ENCODE measurements at regions not wholly inside any gene's neighbourhood (a gene's known extent, or its start where the extent isn't known, plus 50 kb on each side); places are given as distances from the start of the nearest gene placed in this dataset.

DNA sequence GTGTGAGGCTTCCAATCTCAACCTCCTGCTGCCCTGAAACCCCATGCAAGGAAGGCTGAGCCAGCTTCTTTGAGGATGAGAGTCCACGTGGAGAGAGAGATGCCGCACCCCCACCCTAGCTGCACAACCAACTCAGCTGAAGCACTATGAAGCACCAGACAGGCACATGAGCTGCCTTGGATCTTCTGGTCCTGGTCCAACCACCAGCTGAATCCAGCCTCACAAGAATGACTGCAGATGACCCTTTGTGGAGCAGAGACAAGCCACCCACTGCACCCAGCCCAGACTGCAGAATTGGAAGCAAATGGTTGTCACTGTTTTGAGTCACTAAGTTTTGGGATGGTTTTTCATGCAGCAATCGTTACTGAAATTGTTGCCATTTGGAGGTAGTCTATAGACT lies 149.6 kb upstream of the SYT13 start:
- DNase-seq: no peak

DNA sequence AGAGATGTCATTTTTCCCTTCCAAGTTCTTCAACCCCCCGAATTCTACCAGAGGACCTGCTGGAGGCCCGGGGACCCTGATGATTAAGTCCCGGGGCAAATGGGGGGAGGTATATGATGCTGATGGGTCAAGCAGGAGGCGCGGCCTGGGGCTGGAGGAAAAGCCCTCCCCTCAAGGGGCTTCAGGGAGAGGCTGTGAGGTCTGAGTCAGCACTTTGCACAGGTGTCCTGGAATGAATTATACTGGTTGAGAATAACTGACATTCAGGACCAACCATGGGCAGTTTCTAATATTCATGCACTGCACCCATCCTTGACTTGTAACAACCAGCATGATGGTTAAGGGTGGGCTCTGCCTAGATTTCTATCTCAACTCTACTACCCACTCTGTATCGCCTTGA lies 146.8 kb upstream of the SYT13 start:
- no peak for DNase-seq

DNA sequence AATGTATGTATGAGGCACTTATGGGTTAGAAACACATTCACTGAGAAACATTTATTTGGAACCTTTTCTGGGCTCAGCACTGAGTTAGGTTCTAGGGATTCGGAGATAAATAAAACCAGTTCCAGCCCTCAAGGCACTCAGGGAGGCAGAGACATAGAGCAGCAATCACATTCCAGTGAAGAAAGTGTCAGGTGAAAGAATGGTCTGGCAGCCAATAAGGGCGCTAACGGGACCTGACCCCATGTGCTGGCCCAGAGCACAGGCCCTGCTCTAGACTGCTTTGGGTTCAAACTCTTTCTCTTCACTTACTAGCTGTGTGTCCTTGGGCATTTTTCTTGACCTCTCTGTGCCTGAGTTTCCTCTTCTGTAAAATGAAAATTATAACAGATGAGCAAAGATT lies 146.0 kb upstream of the SYT13 start:
- no peak for DNase-seq

DNA sequence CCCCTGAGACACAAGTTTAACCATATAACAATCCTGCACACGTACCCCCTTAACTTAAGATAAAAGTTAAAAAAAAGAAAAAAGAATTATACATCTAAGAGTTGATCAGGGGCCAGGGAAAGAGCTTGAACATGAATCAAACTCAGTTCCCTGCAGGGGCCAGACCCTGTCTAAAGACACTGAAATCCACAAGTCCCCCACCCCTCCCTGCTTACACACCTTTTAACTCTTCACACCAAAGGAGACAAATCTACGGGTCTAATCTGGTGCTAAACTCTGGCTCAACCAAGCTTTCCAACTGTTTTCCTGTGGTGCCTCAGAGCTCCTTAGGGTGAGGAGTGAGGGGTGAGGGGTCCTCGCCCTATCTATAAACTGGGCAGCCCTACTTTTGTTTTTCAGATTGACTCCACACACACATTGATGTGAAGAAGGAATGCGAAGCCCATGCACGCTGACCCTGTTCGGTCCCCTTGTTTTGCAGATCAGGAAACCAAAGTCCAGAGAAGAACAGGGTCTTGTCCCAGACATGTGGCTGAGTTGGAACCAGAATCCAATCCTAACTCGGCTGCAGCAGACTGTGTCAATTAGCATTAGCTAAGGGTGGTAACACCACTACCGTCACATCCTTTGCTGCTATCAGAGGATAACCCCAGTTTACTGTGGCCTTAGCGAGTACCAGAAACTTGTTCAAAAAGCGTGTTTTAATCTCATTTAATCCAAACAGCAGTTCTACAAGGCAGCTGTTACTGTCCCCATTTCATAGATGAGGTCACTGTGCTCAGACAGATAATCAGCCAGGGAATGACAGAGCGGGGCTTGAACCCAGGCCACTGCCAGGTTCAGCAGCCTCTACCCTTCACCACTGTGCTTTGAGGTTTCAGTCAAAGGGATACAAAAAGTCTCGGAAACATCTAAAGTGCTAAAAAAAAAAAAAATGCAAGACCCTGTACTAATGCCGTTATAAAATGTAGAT lies 145.2 kb upstream of the SYT13 start:
- DNase-seq: no peak

DNA sequence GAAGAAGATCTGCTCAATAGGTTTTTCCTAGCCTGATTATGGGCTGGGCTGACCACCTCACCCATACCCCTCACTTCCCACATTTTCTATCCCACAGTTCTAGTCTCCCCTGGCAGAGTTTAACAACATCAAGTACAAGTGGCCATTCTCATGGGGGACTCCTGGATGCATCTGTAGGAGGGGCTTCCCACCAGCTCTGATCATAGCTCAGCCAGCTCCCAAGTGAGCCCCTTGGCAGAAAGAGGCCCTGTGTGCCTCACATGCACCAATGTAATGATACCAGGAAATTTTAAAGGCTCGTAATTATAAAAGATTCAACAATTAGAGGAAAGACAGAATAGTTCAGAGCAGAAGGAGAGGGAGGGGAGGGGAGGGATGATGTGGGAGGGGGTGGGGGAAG lies 144.2 kb upstream of the SYT13 start:
- no peak for DNase-seq

DNA sequence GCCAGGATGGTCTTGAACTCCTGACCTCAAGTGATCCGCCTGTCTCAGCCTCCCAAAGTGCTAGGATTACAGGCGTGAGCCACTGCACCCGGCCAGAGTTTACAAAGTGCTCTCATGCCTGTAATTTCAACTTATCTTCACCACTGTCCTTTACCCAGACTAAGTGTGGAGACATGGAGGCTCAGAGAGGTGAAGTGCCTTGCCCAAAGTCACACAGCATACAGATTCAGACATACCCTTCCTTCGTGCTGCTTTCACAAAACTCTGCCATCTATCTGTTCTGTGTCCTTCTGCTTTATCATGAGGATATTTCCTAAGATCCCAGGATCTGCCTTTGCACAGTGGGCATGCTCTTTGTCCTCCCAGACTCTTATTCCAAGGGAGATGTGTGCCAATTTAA lies 143.6 kb upstream of the SYT13 start:
- no peak for DNase-seq

DNA sequence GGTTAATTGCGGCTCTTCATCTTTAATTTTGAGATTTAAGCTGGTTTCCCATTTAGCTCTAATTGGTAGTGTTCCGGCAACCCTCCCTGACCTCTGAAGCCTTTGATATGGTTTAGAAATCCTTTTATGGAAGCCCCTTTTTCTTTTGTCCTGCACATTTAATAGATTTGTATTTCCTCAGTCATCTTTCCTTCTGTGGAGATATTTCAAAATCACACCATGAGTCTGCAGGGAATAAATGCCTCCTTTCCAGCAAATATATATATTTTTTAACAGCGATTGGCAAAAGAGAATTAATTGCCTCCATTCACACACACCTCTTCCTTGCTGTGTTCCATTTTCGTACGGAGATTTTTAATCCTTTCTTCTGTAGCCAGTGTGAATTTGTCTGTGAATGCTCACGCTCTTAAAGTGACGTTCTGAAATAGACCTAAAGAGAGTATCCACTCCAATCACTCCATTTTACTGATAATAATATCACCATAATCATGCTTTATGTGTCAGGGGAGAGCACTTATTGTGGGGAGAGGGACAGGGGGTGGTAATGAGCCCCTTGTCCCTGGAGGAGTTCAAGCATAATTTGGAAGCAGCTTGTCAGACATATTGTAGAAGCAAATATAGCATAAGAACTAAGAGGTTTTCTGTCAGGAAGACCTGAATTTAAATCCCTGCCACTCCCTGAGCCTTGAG lies 142.5 kb upstream of the SYT13 start:
- no peak for DNase-seq

DNA sequence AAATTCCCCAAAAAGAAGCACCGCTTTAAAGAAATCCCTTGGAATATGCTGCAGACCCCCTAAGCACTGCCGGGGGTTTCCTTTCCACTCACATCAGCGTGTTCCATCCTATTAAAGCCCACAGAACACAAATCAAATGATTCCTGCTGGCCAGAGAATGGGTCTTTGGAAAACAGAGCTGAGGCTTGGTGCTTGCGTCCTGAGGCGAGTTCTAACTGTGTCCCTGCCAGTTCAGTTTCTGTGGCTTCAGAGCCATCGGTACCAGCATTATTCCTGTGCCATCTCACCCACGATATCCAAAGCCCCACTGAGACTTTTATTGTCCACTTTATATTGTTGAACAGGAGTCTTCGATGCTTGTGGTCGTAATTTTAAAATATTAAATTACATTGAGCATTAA lies 142.0 kb upstream of the SYT13 start:
- no peak for DNase-seq

DNA sequence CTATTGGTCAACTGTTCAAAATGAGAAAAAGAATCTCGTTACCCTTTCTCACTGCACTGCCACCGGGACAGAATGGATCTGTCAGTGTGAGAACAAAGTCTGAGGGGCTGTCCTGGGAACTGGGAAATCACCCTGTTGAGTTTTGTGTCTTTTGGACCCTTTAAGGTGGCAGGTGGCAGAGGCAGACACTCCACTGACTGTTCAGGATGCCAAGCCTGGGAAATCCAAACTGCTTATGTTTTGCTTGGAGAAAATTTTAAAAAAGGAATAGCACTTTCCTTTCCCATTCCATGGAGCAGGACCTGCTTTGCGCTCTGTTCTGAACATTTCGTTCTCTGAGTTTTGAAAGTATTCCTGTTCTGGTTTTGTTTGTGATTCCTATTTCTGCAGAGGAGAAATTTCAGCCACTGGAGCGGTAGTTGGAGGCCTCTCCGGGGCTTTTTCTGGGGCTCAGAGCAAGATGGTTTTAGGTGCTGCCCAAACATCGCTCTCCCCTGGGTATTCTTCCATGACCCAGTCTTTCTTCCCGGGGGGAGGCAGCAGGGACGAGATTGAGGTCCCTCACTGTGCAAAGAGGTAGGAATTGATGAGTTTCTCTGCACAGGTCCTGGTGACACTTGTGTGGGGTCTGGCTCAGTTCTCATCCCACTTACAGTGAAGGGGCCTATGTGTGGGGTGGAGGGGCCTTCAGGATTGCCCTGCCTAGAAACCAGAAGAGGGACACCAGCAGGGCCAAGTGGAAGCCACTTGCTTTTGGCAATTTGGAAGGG lies 138.5 kb upstream of the SYT13 start:
- no peak for DNase-seq

DNA sequence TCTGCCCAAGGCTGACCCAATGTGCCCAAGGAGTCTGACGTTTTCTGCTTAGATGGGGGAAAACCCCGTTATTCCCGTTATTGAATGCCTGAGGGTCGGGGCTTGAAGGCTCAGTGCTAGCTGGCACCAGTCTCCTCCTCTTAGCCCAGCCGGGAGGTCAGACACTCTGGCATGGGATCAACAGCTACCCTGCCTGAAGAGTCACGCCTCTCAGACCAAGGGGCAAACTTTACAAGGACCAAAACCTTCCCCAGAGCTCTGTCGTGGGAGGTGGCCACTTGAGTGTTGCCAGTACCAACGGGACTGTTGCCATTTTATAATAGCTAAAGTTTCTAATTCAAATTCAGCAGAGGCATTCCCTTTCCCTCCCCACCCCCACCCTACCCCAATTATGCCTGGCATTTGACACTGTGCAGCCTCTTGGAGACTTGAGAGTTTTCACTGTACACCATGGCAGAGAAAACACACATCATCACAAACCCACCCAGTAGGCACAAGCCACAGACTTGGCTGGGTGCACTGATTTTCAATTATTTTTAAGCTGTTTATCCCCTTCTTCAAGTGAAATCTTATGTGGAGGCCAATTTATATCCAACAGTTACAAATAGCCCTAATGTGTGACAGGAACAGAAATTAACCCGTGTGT lies 137.5 kb upstream of the SYT13 start:
- DNase-seq: no peak

DNA sequence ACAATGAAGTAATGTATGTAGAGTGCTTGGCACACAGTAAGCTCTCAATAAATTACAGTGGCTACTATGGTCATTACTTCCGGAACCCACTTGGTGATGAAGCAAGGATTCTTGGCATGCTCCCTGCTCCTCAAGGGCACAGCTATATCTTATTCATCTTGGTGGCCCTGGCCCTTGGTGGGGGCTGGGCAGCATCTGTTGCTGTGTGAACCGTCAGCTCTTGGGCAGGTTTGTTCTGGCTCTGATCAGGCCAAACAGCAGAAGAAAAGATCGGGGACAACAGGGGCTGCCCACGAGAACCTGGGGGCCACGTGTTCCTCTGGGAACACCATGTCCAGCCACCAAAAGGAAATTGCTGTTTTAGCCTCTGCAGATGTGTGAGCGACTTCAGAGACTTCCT lies 136.9 kb upstream of the SYT13 start:
- no peak for DNase-seq

DNA sequence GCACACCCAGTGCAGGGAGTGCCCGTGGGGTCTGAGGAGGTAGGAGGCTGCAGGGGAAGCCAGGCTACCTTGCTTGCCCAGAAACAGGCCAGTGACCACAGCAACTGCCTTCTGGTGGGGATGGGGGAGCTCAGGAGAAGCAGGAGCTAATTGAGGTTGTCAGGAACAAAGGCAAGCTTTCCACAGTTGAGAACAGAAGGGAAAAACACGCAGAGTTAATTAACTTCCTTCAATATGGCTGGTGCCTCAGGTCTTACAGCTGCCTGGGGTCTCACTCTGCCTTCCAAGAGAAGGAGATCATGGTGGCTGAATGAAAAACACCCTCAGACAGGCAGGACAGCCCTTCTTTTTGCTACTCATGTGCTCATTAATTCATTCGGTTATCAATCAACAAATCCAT lies 127.9 kb upstream of the SYT13 start:
- no peak for DNase-seq

DNA sequence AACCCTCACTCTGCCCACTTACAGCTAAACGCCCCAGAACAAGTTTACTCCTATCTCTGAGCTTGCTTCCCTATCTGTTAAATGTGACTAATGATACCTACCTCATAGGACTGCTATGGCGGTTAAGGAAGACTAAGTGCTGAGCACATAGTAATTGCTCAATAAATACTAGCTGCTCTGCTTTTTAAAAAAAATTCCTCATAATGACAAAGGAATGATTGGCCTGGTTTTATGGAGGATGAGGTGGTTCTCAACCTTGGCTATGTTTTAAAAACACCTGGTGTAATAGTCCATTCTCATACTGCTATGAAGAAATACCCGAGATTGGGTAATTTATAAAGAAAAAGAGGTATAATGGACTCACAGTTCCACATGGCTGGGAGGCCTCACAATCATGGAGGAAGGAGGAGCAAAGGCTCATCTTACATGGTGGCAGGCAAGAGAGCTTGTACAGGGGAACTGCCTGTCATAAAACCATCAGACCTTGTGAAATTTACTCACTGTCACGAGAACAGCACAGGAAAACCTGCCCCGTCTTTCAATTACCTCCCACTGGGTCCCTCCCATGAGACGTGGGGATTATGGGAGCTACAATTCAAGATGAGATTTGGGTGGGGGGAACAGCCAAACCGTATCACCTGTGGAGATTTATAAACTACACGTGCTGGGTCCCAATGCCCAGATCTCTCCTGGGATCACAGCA lies 127.2 kb upstream of the SYT13 start:
- no peak for DNase-seq

DNA sequence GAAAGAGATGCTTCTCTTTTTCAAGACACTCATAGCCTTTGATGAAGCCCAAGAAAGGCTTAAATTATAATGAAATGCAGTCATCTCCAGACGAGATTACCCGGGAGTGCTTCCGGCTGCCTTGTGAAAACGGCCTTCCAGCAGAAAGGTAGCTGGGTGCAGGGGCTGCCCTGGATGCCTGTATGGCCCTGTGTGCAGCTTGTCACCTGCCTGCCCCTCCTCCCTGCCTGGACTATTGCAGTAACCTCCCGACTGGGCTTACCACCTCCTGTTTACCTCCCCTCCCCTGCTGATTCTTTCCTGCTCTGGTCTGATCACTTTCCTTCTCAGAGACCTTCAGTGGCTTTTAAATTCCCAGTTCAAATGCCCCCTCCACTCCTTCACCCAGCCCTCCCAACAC lies 126.4 kb upstream of the SYT13 start:
- no peak for DNase-seq

DNA sequence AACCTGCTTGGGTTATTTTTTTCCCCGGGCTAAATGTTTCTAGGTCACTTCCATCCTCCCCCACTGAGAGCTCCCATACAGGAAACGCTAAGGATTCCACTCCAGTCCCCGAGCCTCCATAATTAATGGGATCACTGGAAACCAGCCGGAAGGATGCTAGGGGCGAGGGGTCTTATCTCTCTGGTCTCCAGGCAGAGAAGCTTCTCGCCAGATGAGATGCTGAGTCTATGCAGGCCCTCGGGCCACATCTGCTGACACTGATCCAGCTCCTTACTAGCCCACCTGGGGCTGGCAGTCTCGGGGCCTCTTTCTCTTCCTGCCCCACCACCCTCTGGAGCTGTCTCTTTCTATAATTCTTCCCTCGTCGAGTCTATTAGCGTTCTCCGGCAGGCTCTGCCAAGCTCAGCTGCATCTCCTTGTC lies 125.9 kb upstream of the SYT13 start:
- no peak for DNase-seq

DNA sequence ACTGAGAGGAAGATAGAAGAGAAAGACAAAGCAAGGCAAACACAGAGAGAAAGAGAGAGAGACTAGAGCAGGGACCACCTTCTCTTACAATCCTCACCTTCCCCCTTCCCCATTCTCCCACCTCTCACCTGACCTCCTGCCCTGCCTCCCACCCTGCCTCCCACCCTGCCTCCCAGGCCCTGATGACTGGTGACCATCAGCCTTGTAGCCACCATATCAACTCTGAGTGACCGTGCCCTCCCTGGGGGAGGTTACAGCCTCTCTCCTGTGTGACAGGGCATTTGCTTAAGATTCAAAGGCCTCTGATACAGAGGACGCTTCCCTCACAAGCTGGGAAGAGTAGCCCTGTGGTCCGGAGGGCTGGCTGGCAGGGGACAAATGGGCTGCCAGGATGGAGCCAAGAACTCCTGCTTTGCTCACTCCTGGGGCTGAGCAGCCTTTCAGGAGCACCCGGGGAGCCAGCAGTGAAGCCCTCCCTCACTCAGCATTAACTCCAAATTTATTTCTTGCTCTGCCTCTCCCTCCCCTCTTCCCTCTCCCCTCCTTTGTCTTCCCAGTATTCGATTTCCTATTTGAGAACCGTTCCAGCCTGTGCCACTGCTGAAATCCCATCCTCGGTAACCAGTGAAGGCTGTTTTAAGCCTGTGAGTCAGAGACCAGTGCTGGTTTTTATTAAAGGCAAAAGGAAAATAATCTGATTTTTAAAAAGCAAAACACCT lies 125.2 kb upstream of the SYT13 start:
- no peak for DNase-seq

DNA sequence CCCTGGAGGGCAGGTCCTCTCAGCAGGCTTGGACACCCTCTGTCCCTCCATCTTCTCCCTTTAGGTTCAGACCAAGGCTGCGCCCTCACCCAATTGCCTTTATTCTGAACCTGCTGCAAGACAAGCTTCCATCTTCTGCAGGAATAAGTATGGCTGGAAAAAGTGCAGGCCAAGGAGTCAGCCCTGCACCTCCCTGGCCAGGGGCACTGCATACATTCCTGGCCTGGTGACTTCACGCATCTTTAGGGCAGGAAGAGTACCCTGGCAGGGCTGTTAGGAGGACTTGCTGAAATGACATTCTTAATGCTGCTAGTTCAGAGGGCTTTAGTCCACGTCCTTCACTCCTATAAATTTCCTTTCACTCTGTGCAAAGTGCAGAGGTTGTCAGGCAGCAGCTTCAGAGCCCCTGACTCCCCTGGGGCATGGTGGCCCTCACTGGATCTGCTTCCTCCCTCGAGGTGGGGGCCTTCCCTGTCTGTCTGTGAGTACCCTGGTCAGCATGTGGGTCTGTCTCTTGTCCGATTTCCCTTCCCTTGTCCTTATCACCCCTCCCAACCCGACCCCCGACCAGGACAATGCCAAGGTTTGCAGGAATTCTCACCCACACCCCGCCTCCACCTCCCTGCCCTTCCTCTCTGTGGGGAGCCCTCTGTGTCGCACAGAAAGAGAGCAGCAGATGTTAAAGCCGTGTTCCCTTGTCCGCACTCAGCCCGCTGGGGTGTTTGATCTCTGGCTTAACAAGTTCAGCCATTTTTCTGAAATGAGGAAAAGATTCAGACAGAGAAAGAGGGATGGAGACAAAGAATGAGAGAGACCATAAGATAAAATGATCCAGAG lies 124.5 kb upstream of the SYT13 start:
- DNase-seq: no peak

DNA sequence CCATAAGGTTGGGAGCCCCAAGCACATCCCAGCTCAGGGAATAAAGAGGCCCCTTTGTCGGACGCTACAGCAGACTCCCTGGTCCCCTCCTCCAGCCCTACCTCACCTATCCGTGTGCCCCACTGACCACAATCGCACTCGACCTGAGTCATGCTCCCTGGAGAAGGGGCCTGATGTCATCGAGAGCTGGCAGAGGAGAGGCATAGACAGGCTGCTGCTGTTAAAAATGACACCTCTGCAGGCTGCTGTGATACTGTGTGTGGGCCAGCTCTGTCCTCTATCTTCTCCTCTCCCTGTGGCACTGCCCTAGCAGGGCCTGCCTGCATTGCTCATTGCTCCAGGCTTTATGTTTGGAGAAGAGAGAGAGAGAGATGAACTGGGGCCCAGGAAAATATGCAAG lies 123.4 kb upstream of the SYT13 start:
- DNase-seq: no peak

DNA sequence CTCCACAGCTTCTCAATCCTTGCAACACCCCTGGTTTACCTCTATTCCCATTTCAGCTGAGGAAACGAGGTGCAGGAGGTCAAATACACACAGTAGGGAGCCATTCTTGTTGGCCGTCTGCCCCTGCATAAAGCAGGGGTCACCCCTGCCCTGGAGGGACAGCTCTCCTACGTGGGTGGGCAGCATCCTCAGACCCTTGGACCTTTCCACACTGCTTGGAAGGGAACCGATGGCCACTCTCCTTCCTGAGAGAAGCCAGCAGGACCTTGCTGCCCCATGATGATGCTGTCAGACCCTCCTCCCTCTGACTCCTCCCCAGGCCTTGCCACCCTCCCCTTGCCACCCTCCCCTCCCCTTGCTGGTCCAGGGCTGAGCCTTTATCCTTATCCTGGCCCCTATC lies 121.1 kb upstream of the SYT13 start:
- no peak for DNase-seq

DNA sequence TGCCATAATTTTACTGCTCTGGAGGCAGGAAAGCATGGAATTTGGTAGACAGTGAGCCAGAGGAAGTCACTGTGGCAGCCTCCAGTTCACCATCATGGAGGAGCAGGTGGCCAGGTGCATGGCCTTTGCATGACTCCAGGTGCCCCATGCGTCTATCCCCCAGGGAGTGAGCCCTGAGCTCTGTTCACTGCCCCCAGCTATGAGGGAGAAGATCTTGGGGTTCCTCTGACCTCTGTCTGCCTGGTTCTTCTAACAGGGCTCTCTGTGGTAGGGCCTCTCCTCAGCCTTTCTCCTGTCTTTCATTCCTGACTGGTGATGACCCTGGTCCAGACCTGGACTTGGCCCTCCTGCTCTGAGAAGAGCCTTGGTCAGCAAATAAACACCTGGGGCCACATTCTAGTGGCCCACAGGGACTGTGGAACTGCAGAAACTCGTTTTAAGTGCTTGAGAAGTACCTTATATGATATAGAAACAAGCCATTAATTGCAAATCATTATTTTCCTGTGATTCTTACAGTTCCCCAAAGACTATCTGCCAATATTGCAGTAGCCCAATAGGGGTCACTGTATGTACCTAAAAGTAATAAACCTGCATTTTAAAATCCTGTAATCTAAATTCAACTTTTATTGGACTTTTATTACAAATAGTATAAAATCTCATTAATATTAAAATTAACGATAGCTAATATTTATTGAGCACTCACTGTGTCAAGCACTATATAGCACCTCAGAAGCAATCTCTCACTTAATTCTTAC lies 120.0 kb upstream of the SYT13 start:
- peak; percentile 5 to 24 for DNase-seq

Measured in Kasumi-1 (cell line).